Dedifferentiated amniotic fluid mesenchymal stem cell (primary cell): ENCODE measurements at regions not wholly inside any gene's neighbourhood (a gene's known extent, or its start where the extent isn't known, plus 50 kb on each side); places are given as distances from the start of the nearest gene placed in this dataset.

Experiments
- DNase-seq: peaks from one replicate; pipeline ENCODE4 v3.0.0-alpha.2; 2016; ENCODE audit errors: extremely low spot score

DNA sequence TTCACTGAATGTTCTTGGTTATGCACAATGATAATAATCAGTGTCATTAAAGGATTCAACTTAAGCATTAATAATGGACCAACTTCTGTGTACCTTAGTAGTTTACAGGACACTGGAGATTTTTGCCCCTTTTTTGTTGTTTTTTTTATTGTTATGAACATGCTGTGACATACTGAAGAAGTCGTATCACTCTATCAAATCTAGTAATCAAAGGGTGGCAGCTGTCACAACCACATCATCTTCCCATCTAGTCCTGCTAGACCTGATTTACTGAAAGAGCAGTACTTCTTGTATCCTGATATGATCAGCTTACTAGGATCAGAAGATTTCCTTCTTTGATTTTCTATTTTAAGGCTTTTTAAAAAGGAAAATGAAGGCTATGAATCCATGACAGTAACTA, 504.6 kb upstream of the CELF2 start:
- DNase-seq = no peak

DNA sequence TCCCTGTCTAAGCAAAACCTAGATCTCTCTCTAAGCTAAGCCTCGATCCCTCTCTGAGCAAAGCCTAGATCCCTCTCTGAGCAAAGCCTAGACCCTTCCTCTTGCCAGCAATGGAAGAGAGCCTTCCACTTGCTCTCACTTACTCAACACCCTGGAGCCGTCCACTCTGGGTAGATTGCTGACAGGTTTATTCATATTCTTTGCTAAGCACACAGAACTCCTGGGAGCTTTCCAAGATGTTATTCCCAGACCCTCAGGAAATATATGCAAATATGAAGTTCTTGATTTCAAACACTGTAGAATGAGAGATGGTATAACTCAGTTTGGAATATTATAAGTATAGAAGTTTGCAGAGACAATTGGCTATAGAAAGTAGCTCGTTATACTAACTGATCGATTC, 503.8 kb upstream of the CELF2 start:
- DNase-seq = no peak

DNA sequence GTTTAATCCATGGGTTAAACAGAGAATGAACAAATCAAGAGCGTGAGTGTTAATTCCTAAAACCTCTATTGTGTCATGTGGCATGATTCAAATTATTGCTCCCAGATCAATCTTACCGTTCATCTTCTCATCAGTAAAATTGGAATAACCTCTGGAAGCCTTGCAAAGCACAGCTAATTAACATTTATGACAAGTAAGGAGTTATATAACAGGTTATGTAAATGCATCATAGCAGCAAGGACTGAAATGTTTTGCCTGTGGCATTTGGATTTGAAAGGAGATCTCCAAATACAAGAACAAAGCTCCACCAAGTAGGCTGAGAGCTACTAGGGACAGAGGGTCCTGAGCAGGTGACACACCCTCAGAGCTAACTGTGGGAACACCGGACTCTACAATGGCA, 502.9 kb upstream of the CELF2 start:
- no peak for DNase-seq

DNA sequence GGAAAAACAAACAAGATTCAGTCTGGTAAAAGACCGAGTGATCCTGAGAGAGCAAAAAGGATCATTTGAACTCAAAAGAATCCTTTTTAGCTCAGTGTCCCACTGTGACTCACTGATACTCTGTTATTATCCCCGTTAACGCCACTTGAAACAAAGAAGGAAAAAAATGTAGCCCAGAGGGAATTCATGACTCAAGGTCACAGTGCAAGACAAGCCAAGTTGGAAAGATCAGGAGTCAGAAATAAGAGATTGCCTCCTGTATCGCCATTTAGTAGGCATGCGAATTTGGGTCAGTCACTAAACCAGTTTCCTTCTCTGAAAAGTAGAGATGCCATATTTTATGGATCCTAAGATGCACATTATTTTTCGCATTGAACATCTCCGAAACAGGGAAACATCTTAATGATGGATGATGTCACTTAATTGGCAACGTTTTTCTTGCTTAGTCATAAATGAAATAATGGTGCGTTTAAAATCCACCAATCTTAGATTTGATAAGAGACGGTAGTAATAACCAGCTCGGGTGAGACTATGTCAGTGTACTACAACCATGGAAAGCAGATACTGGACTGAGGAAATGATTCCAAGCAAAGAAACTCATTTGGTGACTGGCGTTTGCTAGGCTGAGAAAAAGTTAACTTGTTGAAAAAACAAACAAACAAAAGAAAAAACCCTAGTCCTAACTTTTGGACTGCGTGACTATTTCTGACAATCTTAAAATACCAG, 502.0 kb upstream of the CELF2 start:
- no peak for DNase-seq

DNA sequence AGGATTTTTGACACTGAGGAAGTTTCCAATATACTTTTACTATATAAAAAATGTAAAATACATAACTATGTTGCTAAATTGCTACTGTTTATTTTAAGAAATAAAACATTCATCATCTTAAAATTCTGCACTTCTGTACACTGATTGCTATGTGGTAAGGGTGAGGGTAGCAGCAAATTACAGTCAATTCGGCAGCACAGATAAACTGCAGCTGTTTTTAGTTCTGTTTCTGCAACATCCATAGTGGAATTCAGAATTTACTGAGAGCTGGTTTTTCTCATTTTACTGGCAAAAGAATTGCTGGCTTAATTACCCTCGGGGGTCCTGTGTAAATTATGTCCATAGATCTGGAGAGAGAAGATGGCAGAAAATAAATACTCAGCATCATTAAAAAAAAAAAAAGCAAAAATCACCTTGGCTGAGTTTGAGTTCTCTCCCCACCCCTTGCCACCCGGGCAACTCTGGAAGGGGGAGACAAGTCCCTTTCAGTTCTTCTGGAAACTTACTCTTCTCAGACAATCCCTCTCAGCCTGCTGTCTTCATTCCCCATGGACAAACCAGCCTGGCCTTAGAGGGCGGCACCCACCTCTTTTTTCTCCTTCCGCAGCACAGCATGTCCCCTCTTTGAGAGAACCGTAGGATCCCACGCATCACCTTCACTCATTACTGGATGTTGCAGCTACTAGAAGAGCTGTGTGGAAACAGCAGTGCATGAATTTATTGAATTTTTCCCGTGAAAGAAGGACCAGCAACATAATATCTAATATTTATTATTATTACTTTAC, 501.1 kb upstream of the CELF2 start:
- no peak for DNase-seq

DNA sequence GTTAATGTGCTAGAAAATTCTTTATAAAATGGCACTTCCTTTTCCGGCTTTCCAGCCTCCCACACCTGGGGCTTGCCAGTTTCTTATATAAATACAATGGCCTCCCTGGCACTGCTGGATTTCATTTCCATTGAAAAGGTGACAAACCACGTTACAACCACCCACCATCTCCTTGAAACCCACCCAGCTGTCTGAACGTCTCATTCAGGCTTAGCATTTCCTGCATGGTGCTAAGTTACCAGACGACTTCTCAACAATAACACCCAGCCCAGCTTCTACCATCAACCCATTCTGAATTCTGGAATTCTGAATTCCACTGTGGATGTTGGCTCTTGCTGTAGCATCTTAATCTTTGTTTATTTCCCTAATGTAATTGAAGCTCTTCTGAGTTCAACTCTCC, 499.8 kb upstream of the CELF2 start:
- DNase-seq = no peak

DNA sequence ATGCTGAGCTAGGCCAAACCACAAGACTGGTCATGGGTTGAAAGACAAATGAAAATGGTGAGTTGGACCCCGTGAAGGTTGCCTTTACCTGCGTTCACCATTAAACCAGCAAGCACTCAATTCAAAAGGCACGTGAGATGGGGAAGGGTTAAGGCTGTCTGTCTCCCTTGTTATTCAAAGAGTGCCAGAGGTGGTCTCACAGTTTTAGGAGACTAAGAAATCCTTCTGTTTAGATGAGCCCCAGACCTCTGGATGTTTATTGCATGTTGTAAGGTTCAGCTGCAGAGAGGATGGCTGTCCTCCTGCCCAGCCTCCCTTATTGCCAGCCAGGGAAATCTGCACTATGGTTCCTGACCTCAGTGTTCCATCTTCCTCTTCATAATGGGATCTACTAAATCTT, 498.0 kb upstream of the CELF2 start:
- no peak for DNase-seq

DNA sequence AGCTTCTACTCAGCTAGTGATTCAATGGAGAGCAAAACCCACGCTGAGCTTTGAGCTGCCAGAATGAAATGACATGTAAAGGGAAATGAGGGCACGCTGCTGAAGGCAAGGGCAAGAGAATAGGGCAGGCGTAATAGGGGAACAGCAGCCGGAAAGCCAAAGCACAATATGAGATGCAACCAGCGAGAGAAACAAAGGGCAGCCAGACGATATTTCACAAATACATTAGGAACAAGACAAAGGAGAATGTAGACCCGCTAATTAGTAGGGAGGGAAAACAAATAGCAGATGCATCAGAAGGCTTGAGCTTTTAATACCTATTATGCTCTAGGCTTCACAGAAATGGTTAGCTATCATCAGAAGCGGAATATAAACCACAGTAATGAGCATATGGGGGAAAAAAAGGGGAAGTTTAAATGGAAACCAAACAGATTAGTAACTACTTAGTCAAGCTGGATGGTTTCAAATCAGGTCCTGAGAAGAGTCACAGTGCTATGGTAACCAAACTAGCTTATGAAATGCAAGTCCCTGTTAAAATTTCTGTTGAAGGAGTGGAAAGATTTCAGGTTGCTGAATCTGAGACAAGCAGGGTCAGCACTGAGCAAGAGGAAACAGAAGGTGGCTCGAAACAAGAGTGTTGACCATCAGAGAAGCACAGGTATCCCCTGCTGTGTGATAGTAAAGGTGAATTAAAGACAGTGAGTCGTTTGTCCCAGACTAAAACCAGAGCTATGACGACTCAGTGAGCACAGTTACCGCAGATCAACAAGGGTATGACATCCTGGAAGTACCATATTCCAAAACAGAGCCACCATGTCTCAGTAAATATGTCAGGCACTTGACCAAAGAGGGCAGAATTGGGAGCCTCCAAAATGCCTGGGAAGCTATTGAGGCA, 496.9 kb upstream of the CELF2 start:
- DNase-seq = no peak

DNA sequence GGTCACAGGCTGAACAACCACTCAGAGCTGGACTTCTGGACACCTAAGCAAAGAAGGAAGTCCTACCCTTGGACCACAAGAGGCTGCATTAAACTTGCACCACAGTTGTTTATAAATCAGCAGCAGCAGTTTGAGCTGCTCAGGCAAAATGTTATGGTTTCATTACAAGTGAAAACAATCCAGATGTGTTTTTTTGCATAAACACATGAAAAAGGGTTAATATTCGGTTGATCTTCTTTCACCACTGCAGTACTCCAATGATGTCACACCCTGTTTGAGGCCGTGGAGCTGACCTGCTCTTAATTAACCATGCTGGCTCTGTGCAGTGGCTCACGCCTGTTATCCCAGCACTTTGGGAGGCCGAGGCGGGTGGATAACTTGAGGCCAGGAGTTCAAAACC, 490.8 kb upstream of the CELF2 start:
- no peak for DNase-seq

DNA sequence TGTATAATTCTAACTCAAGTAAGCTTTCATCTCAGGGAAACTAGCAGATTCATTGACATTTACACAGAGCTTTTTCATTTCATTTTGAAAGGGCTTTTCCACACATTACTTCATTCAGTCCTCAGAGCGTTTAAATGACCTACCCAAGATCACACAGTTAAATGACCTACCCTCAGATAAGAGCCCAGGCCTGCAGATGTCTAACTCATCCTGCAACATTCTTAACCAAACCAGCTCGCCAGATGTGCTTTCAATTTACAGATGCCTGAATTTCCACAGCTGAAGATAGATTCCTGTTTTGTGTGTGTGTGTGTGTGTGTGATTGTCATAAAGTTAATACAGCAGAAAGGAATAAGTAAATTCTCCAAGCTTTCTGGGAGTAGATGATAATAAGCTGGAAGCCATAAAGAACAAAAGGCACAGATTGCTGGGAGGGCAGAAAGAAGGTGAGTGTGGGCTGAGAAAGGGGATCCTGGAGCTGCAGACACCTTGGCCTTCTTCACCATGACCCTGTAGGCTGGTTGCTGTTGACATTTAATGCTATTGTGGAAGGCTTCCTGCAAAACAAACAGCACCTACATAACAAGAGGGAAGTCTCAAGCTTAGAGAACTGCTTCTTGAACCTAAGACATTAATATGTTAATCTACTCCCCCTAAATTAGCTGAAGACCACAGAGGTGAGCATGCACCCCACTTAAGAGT, 489.7 kb upstream of the CELF2 start:
- no peak for DNase-seq

DNA sequence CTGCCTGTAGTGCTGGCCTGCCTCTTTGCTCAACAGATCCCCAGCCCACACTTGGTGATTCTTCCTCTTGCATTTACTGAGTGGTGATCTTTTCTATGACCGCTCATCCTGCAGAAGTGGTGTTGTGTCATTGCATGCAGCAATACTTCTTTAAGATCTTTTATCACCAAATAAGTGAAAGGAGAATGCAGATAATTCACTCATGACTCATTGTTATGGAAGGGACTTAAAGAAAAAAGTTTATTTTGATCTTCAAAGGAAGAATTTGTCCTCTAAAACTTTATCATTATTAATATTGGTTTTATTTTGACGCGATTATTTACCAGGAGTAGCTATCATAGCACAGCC, 489.1 kb upstream of the CELF2 start:
- no peak for DNase-seq

DNA sequence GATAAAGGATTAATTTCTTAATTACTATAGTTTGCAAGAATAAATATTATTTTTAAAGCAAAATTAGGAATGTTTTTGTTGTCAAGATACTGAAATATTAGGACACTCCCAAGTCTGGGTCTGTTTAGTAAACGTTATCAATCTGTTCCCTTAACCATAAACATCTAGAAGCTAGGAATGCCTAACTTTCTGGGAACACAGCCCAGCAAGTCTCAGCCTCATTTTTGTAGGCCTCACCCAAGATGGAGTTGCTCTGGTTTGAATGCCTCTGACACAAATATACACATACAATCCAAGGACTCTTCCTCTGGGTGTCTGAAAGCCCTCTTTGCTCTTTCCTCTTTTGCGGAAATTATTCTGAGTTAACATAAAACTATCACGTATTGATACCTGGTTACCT, 487.4 kb upstream of the CELF2 start:
- no peak for DNase-seq

DNA sequence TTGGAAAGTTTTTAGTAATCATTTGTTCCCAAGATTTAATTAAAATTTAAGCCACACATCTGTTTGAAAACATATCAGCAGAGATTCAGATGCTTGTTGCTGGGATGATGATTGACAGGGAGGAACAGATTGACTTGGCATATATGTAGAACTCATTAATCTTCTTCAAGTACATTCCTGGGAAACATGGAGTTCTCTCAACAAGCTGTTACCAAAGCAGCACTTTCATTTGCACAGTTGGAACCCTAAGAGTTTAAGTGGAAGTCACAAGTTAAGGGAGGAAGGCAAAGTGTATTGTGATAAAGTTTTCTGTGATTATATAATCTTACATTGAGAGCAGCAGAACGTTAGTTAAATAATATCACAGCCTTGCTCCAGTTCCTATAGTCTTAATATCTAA, 485.4 kb upstream of the CELF2 start:
- no peak for DNase-seq

DNA sequence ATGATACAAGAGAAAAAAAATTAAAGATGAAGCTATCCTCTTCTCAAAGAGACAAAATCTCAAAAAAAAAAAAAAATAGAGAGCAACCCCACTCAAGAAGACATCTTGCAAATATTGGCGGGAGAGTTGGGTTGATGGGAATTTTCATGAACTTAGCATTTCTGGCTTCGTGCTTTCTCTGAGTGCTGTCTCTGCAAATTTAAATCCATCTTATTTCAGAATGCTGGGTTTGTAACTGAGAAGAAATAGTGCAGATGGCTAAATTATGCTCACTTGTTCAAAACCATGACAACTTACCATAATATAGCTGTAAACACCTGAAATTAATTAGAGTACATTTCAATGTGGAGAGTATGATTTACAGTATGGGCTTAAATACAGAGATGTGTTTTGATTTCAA, 484.8 kb upstream of the CELF2 start:
- no peak for DNase-seq

DNA sequence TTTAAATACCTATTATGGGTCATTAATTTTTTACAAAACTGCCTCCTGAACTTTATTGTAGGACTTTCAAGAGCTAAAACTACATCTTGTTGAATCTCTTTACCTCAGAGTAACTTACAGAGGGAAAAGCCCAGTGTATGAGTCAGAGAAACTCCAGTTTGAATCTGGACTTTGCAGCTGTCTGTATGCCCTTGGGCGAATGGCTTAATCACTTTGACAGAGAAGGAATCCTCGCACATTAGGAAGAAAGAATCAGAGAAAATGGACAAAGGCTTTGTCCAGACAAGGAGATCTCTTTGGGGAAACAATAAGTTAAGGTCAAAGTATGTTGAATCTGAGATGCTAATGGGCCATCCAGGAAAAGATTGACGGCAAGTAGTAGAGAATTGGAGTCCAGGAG, 484.2 kb upstream of the CELF2 start:
- DNase-seq = no peak

DNA sequence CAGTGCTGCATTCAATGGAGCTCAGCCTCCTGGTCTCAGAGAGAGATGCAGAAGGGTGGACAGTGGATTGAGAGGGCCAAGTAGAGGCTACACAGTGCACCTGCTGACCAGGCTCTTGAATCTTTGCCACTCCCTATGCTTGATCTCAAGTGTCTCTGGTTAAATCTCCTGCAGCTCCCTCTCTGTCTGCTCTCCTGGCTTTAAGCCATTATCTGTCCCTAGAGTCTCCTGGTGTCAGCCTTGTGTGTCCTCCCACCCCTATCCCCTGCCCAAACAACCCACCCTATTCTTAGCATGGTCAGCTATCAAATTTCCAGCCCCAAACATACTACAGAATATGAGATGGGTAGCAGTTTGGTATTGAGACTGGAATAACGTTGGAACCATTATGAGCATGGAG, 479.3 kb upstream of the CELF2 start:
- DNase-seq = no peak

DNA sequence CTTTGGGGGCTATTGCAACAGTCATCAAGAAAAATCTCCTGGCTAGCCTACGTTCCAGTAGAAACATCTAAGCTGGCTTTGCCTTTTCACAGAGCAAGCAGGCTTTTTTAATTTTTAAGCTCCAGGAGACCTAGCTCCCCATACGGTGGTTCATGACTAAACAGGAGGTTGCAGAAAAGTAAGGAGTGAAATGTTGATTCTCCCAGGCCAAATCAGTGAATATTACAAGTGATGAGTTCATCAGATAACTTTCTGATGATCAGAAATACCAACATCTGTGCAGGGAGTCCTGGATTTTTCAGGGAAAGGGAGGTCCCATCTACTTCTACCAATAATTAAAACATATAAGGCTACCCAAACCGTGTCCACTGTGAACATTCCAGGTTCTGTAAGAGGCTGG, 477.3 kb upstream of the CELF2 start:
- DNase-seq = no peak

DNA sequence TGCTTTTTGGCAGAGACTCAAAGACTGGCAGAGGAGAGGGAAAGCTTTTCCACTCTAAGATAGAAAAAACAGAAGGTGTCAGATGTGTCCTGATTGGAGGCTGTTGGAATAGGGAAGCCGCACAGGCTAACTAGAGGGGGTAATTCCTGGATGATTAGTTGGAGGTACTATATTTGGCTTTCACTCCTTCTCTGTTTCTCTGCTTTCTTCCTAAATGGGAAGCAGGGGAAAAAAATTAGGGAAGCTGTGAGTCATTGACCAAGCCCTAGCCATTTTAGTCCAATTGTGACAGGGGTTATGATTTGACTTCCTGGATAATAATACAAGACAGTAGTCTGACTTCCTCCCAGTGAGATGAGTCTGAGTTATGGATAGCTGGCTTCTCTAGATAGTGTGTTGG, 475.2 kb upstream of the CELF2 start:
- no peak for DNase-seq

DNA sequence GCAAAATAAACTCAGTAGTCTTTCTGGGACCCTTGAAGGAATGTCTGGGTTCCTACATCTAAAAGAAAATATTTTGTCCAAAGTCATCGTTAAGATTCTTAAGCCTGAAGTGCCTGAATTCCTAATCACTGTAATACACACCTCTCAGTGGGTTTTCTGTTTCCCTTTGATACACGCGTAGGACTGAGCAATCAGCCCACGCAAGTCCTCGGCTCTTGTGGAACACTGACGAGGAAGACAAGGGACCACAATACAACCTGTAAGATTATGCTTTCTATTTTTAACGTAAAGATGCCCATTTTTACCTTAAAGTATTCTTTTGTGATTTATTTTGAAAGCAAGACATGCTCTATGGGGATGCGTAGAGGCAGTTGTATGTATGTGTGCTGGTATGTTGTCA, 472.8 kb upstream of the CELF2 start:
- no peak for DNase-seq

DNA sequence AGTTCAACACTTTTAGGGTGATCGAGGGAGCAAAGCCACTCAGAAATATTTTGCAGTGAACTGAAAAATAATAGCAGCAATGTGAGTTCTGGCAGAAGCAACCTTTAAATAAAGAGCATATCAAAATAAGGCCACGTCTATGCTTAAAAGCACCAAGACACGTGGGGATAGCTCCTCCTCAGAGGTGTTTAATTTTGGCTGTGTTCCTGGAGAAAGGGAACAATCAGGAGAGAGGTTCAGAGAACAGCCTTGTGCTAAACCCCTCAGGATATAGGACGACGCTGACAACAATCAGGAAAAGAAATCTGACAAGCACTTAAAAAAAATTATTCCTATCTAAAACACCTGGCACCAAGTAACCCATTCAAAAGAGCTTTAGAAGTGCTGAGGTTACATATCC, 471.9 kb upstream of the CELF2 start:
- no peak for DNase-seq

DNA sequence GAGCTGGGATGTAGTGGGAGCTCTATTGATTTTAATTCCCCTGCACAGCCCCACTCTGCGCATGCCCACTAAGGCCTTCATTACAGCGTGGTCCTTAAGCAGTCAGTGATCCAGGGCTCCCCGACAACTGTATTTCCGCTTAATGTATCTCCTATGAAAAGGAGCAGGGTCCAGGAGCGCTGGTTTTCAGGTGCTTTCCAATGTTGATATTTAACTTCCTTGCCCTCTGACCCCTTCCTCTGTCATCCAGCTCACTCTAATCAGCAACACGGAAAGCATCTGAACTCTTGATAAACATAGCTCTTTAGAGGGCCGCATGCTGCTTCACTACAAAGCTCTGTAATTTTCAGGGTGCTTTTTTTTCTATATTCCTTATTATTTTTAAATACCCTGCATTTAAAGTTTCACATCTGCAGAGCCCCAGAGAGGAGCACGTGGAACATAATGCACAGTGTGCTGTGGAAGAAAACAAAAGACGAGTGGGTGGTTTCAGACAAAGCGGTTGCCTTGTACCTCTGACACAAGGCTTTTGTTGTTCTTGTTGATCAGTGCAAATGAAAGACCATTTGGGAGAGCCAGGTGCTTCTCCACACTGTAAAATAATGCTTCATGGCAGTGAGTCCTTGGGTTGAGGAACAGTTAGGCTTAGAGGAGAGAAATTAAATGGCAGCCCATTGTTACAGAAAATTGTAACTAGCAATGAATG, 465.9 kb upstream of the CELF2 start:
- DNase-seq = no peak

DNA sequence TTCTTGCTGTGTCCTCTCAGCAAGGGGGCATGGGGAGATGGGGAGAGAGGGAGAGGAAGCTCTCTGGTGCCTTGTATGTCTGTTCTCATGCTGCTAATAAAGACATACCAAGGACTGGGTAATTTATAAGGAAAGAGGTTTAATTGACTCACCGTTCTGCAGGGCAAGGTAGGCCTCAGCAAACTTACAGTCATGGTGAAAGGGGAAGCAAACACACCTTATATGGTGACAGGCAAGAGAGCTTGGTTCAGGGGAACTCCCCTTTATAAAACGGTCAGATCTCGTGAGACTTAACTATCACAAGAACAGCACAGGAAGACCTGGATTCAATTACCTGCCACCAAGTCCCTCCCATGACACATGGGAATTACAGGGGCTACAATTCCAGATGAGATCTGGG, 464.7 kb upstream of the CELF2 start:
- DNase-seq = no peak
